ENCODE measurements at regions not wholly inside any gene's neighbourhood (a gene's known extent, or its start where the extent isn't known, plus 50 kb on each side); places are given as distances from the start of the nearest gene placed in this dataset.

GRCh38 chr3:115251509-115251908, 104.4 kb upstream of the ZBTB20 start:
- TF ChIP-seq CTCF (IDR thresholded peaks at IDR 0.05; ENCODE audit: low read depth, low read length) (no peak), POLR2A (IDR thresholded peaks at IDR 0.05; ENCODE audit: extremely low read depth, insufficient read length) (no peak)
